IMR-90 (cell line): ENCODE measurements at regions not wholly inside any gene's neighbourhood (a gene's known extent, or its start where the extent isn't known, plus 50 kb on each side); places are given as distances from the start of the nearest gene placed in this dataset.

ENCODE experiments used
- ATAC-seq: fragments of 200-7000 bp; cut with Tn5 transposase; 2 replicates; pipeline ENCODE4 v1.9.1; 2020; ENCODE audit warnings: low read depth, mild to moderate bottlenecking, moderate library complexity
- BruUV-seq: library from RNA; stranded (reverse); fragments of 400-500 nt; replicated peaks from 2 replicates; lab custom pipeline; 2021; lab: Mats Ljungman, UMichigan
- CTCF ChIA-PET: fragments of 300-600 bp; formaldehyde crosslinking; extraction: SDS; loops from one replicate; lab custom pipeline; 2021; ENCODE audit warnings: antibody characterized with exemption; lab: Yijun Ruan, JAX
- POLR2A ChIA-PET: fragments of 300-600 bp; sonication (Branson Sonifier 250); formaldehyde crosslinking; loops from one replicate; lab custom pipeline; 2022; ENCODE audit warnings: antibody characterized with exemption; ENCODE audit not compliant: unreplicated experiment; lab: Charles Lee
- DNase-seq: peaks from one replicate; pipeline ENCODE4 v3.0.0; 2013
- H2AFZ ChIP-seq: replicated peaks from 2 replicates; pipeline ENCODE3; 2013; ENCODE audit warnings: low read length, mild to moderate bottlenecking; ENCODE audit not compliant: poor library complexity
- H2AK5ac ChIP-seq: 2 replicates; pipeline ENCODE4 v1.6.1; 2013; ENCODE audit warnings: low read depth, low read length, inconsistent platforms
- H2AK9ac ChIP-seq: replicated peaks from 2 replicates; pipeline ENCODE3; 2013; ENCODE audit warnings: mild to moderate bottlenecking, low read depth, low read length, moderate library complexity; ENCODE audit not compliant: poor library complexity
- H2BK120ac ChIP-seq: 2 replicates; pipeline ENCODE4 v1.6.1; 2013; ENCODE audit warnings: low read depth, low read length, inconsistent platforms
- H2BK15ac ChIP-seq: 3 replicates; pipeline ENCODE4 v1.6.1; 2013; ENCODE audit warnings: low read depth, low read length, inconsistent platforms
- H2BK20ac ChIP-seq: 2 replicates; pipeline ENCODE4 v1.6.1; 2013; ENCODE audit warnings: low read depth, mild to moderate bottlenecking, inconsistent platforms, low read length, moderate library complexity
- H2BK5ac ChIP-seq: 2 replicates; pipeline ENCODE4 v1.6.1; 2013; ENCODE audit warnings: mild to moderate bottlenecking, low read depth, low read length, inconsistent platforms; ENCODE audit not compliant: poor library complexity, severe bottlenecking
- H3K14ac ChIP-seq: replicated peaks from 2 replicates; pipeline ENCODE4 v1.6.1; 2013; ENCODE audit warnings: low read depth, low read length, inconsistent platforms
- H3K18ac ChIP-seq: 2 replicates; pipeline ENCODE4 v1.6.1; 2013; ENCODE audit warnings: low read depth, low read length, control low read depth
- H3K23ac ChIP-seq: 2 replicates; pipeline ENCODE4 v1.6.1; 2013; ENCODE audit warnings: low read depth, low read length, inconsistent platforms
- H3K27ac ChIP-seq: 2 replicates; pipeline ENCODE4 v1.5.1; 2013; ENCODE audit warnings: mild to moderate bottlenecking, control low read depth, low read length; ENCODE audit not compliant: insufficient read depth
- H3K27me3 ChIP-seq: 2 replicates; pipeline ENCODE4 v1.6.1; 2013; ENCODE audit warnings: low read length; ENCODE audit not compliant: control insufficient read depth, insufficient read depth
- H3K36me3 ChIP-seq: 2 replicates; pipeline ENCODE4 v1.6.1; 2013; ENCODE audit warnings: low read length, mixed read lengths; ENCODE audit not compliant: control insufficient read depth, insufficient read depth
- H3K4ac ChIP-seq: 2 replicates; pipeline ENCODE4 v1.6.1; 2013; ENCODE audit warnings: low read depth, low read length, inconsistent platforms
- H3K4me1 ChIP-seq: 2 replicates; pipeline ENCODE4 v1.6.1; 2013; ENCODE audit warnings: low read length, mixed read lengths; ENCODE audit not compliant: control insufficient read depth, insufficient read depth
- H3K4me2 ChIP-seq: 2 replicates; pipeline ENCODE4 v1.6.1; 2013; ENCODE audit warnings: low read depth, mild to moderate bottlenecking, control low read depth, low read length, moderate library complexity
- H3K4me3 ChIP-seq: 2 replicates; pipeline ENCODE4 v1.5.1; 2013; ENCODE audit warnings: low read depth, mild to moderate bottlenecking, control low read depth, low read length, moderate library complexity; ENCODE audit not compliant: insufficient read depth
- H3K56ac ChIP-seq: 2 replicates; pipeline ENCODE4 v1.6.1; 2013; ENCODE audit warnings: low read length, inconsistent platforms; ENCODE audit not compliant: insufficient read depth; ENCODE audit errors: extremely low read depth
- H3K79me1 ChIP-seq, 2 experiments: 2 replicates each; pipeline ENCODE4 v1.6.1; 2013; ENCODE audit warnings: low read length in 2 of 2, inconsistent platforms in 1 of 2, low read depth in 1 of 2
- H3K9ac ChIP-seq: 2 replicates; pipeline ENCODE4 v1.6.1; 2013; ENCODE audit warnings: low read depth, low read length, control low read depth
- H3K9me1 ChIP-seq: 2 replicates; pipeline ENCODE4 v1.6.1; 2013; ENCODE audit warnings: low read length, inconsistent platforms; ENCODE audit not compliant: insufficient read depth
- H3K9me3 ChIP-seq: 2 replicates; pipeline ENCODE4 v1.6.1; 2013; ENCODE audit warnings: low read length; ENCODE audit not compliant: control insufficient read depth, insufficient read depth
- H4K20me1 ChIP-seq: 2 replicates; pipeline ENCODE4 v1.6.1; 2013; ENCODE audit warnings: low read length, inconsistent platforms; ENCODE audit not compliant: insufficient read depth
- H4K5ac ChIP-seq: 2 replicates; pipeline ENCODE4 v1.6.1; 2013; ENCODE audit warnings: mild to moderate bottlenecking, low read depth, low read length, control low read depth
- H4K8ac ChIP-seq, 2 experiments: 2 replicates each; pipeline ENCODE4 v1.6.1; 2013; ENCODE audit warnings: low read depth in 2 of 2, low read length in 2 of 2, control low read depth in 1 of 2, inconsistent platforms in 1 of 2
- H4K91ac ChIP-seq: 2 replicates; pipeline ENCODE4 v1.6.1; 2013; ENCODE audit warnings: low read depth, low read length, inconsistent platforms; ENCODE audit not compliant: insufficient read depth
- BHLHE40 ChIP-seq: fragments of 150-350 bp; IDR thresholded peaks from 2 replicates; pipeline ENCODE4 v1.6.1; 2016; ENCODE audit warnings: mild to moderate bottlenecking, low read depth, low read length
- CEBPB ChIP-seq: IDR thresholded peaks from 2 replicates; pipeline ENCODE4 v1.6.1; 2012; ENCODE audit warnings: low read depth, low read length, improper control_type of control experiment
- CHD1 ChIP-seq: IDR thresholded peaks from 2 replicates; pipeline ENCODE4 v1.6.1; 2012; ENCODE audit warnings: low read depth, low read length, improper control_type of control experiment
- CTCF ChIP-seq: conservative IDR thresholded peaks from 2 replicates; pipeline ENCODE4 v1.5.1; 2012; ENCODE audit warnings: mild to moderate bottlenecking, low read depth, low read length, improper control_type of control experiment
- ELK1 ChIP-seq: fragments of 150-350 bp; IDR thresholded peaks from 2 replicates; pipeline ENCODE4 v1.6.1; 2016; ENCODE audit warnings: low read depth, mild to moderate bottlenecking, low read length, moderate library complexity, borderline replicate concordance
- FOS ChIP-seq: fragments of 150-350 bp; IDR thresholded peaks from 2 replicates; pipeline ENCODE4 v1.6.1; 2016; ENCODE audit warnings: low read depth, low read length
- MAFK ChIP-seq: IDR thresholded peaks from 2 replicates; pipeline ENCODE4 v1.6.1; 2012; ENCODE audit warnings: low read depth, low read length, improper control_type of control experiment
- MAZ ChIP-seq: IDR thresholded peaks from 2 replicates; pipeline ENCODE4 v1.6.1; 2012; ENCODE audit warnings: low read depth, mild to moderate bottlenecking, low read length, improper control_type of control experiment, moderate library complexity, borderline replicate concordance
- MXI1 ChIP-seq: IDR thresholded peaks from 2 replicates; pipeline ENCODE4 v1.6.1; 2012; ENCODE audit warnings: low read depth, mild to moderate bottlenecking, low read length, moderate library complexity, borderline replicate concordance
- NFE2L2 ChIP-seq: fragments of 150-350 bp; IDR thresholded peaks from 2 replicates; pipeline ENCODE4 v1.6.1; 2016; ENCODE audit warnings: low read depth, mild to moderate bottlenecking, low read length
- POLR2A ChIP-seq: IDR thresholded peaks from 2 replicates; pipeline ENCODE4 v1.6.1; 2012; ENCODE audit warnings: mild to moderate bottlenecking, low read depth, low read length
- RAD21 ChIP-seq: IDR thresholded peaks from 2 replicates; pipeline ENCODE4 v1.6.1; 2012; ENCODE audit warnings: low read length, improper control_type of control experiment
- RCOR1 ChIP-seq: IDR thresholded peaks from 2 replicates; pipeline ENCODE4 v1.6.1; 2012; ENCODE audit warnings: mild to moderate bottlenecking, low read length, improper control_type of control experiment; ENCODE audit not compliant: insufficient replicate concordance
- RFX5 ChIP-seq: IDR thresholded peaks from 2 replicates; pipeline ENCODE4 v1.8.0; 2012; ENCODE audit warnings: low read depth, mild to moderate bottlenecking, low read length, moderate library complexity
- SMC3 ChIP-seq: fragments of 150-350 bp; IDR thresholded peaks from 2 replicates; pipeline ENCODE4 v1.6.1; 2016; ENCODE audit warnings: low read depth, mild to moderate bottlenecking, antibody characterized with exemption, low read length, moderate library complexity
- USF2 ChIP-seq: fragments of 150-350 bp; IDR thresholded peaks from 2 replicates; pipeline ENCODE4 v1.6.1; 2017; ENCODE audit warnings: mild to moderate bottlenecking, antibody characterized with exemption, low read length, low read depth
- WGBS, 2 experiments: methylation state at CpG; one replicate each; pipeline versions ENCODE4 v1.1.5 to v1.1.7; 2013; ENCODE audit warnings: missing lambda C conversion rate in 2 of 2; ENCODE audit not compliant: insufficient read length in 1 of 2; ENCODE audit errors: extremely low coverage in 2 of 2; 5-methylcytosine and 5-hydroxymethylcytosine counted together
- dilution Hi-C: fragments of 300-500 bp; cut with HindIII; formaldehyde crosslinking; loops from one replicate; pipeline ENCODE4 v1.14.3; 2018; ENCODE audit warnings: low sequenced_read_pairs; ENCODE audit not compliant: unreplicated experiment
- in situ Hi-C: fragments of 300-500 bp; cut with MboI; formaldehyde crosslinking; loops from 3 replicates; pipeline ENCODE4 v1.14.3; 2019; ENCODE audit warnings: low sequenced_read_pairs, inconsistent platforms, mixed read lengths
- intact Hi-C: fragments of 100-400 bp; cut with micrococcal nuclease; formaldehyde crosslinking; loops from 2 replicates; pipeline ENCODE4 v1.10.0; 2022

GRCh38 chr17:63136369-63137012 is 170.5 kb downstream of the TANC2 start:
- Histone ChIP-seq H3K4me1 (peaks cover 9% of the 10 kb centered on the region), H2BK120ac (no peak overlapping the region), H2AFZ (no peak overlapping the region), H3K36me3 (0 out of 2 replicates have a peak, but pooled peaks cover 1% of the 10 kb centered on the region), H3K56ac (no peak overlapping the region), H4K5ac (no peak overlapping the region), H3K9ac (no peak overlapping the region), H2BK20ac (no peak overlapping the region), H3K4me3 (no peak overlapping the region), H2BK15ac (no peak overlapping the region), H2AK5ac (no peak overlapping the region), H3K4me2 (no peak overlapping the region), H4K91ac (no peak overlapping the region), H3K27ac (no peak overlapping the region), H3K23ac (no peak overlapping the region), H3K9me1 (peaks cover 14% of the 10 kb centered on the region), H4K8ac (no peak overlapping the region), H3K14ac (peak overlapping the region; percentile 21; the same call in 1 of the 2 replicates), H3K4ac (no peak overlapping the region), H2BK5ac (no peak overlapping the region), H2AK9ac (no peak overlapping the region), H3K79me1 (peaks cover 27 to 39% of the 10 kb centered on the region in 2 experiments), H3K9me3 (no peaks in the 10 kb centered on the region), H3K27me3 (no peaks in the 10 kb centered on the region), H3K18ac (no peak overlapping the region), H4K20me1 (peaks cover 16% of the 10 kb centered on the region)
- dilution Hi-C loops = no loop called here
- 96% methylated on average over 3 of the region's 4 CpGs; no CpG with 5 or more reads in 1 of the 2 experiments for WGBS, 2 experiments
- DNase-seq (no peak), ATAC-seq (no peak)
- BruUV-seq = no TSS peak
- intact Hi-C loops = no loop called here
- ChIA-PET CTCF (no interaction called here), POLR2A (no interaction called here)
- in situ Hi-C loops = no loop called here
- TF ChIP-seq CTCF = no peak
- no peak for TF ChIP-seq BHLHE40
- no peak for TF ChIP-seq RAD21
- TF ChIP-seq POLR2A = no peak
- no peak for TF ChIP-seq RFX5
- TF ChIP-seq MAZ = no peak
- no peak for TF ChIP-seq USF2
- TF ChIP-seq FOS = no peak
- TF ChIP-seq ELK1 = no peak
- no peak for TF ChIP-seq MXI1
- TF ChIP-seq NFE2L2 = no peak
- no peak for TF ChIP-seq MAFK
- TF ChIP-seq SMC3 = no peak
- no peak for TF ChIP-seq CEBPB
- no peak for TF ChIP-seq RCOR1
- TF ChIP-seq CHD1 = no peak
